OCI-M2 (cell line): ENCODE measurements at regions not wholly inside any gene's neighbourhood (a gene's known extent, or its start where the extent isn't known, plus 50 kb on each side); places are given as distances from the start of the nearest gene placed in this dataset.
A peak's percentile ranks its signal among the peaks of the same experiment; 100 is the strongest.
"Not testable (repeated sequence)": the region's sequence is repeated elsewhere in the genome, so short reads cannot be mapped to it uniquely, and the experiment has no call there.

ENCODE experiments used
- DNase-seq: peaks from one replicate; lab custom pipeline; 2025; ENCODE audit not compliant: unreplicated experiment; lab: John Stamatoyannopoulos, UW

GRCh38 chr6:86118271-86118670 lies 475.6 kb upstream of the SYNCRIP start:
- DNase-seq, result no peak

DNA sequence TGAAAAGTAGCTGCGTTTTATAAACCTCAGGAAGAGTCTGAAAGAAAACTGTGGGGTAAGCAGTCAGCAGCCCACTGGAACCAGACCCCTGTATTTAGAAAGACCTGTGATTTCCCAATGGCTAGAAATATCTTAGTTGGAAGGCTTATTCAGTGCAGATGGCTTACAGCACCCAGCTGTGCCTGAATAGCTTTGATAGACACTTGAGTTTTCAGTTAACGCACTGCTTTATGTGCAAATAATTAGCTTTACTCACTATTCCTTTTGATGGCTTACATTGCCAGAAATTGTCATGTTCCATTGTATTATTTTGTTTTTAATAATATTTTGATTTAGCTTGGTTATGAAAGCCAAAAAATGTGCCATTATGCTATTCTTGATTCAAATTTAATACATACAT lies 465.3 kb upstream of the SYNCRIP start:
- no peak for DNase-seq

- no peak for DNase-seq
These were observed 445.3 kb upstream of the SYNCRIP start for GRCh38 chr6:86087954-86088353.

DNA sequence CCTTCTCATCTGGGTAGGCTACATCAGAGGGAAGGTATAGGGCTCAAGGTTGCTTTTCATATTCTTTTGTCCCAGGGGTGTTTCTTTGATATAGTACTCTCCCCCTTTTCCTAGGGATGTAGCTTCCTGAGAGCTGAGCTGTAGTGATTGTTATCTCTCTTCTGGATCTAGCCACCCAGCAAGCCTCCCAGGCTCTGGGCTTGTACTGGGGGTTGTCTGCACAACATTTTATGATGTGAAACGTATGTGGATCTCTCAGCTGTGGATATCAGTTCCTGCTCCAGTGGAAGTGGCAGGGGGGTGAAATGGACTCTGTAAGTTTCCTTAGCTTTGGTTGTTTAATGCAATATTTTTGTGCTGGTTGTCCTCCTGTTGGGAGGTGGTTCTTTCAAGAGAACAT lies 437.3 kb upstream of the SYNCRIP start:
- no peak for DNase-seq

DNA sequence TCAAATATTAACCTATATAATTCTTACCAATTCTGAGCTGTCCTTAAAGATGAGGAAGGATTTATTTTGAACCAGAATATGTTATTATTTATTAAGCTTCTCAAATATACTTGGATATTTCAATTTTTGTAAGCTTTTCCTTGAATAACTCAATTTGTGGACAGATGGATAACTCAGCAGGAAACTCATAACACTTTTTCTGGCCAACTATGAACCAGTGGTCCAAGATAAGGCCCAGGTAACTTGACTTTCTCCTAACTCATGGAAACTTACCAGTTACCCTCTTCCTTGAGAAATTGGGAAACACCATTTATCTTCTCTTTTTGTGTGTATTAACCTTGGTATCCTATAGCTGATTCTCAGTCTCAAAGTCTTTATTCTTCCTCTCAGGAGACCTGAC lies 427.5 kb upstream of the SYNCRIP start:
- DNase-seq, result no peak

DNA sequence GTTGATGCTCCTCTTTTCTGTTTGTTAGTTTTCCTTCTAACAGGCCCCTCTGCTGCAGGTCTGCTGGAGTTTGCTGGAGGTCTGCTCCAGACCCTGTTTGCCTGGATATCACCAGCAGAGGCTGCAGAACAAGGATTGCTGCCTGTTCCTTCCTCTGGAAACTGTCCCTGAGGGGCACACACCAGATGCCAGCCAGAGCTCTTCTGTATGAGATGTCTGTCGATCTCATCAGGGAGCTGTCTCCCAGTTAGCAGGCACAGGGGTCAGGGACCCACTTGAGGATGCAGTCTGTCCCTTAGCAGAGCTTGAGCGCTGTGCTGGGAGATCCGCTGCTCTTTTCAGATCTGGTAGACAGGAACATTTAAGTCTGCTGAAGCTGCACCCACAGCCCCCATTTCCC lies 422.3 kb upstream of the SYNCRIP start:
- DNase-seq, result not testable (repeated sequence)

GRCh38 chr6:86057293-86057980 lies 414.8 kb upstream of the SYNCRIP start:
- DNase-seq, result not testable (repeated sequence)

DNA sequence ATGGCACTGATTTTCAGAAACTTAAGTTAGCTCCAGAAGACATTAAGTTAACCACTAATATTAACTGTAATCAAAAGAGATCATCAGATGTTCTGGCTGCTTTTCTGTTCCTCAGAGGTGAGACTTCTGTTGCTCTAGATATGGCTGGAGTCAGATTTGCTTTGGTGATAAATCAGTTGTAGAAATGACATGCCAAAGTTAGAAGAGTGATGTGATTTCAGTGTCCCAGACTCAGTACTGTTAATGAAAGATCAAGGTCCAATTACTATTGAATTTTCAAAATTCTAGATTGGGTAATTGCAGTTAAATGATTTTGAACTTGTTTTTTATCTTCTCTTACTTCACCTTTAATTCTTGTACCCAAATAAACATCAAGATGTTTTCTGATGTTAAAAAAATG lies 402.4 kb upstream of the SYNCRIP start:
- DNase-seq, result no peak

DNA sequence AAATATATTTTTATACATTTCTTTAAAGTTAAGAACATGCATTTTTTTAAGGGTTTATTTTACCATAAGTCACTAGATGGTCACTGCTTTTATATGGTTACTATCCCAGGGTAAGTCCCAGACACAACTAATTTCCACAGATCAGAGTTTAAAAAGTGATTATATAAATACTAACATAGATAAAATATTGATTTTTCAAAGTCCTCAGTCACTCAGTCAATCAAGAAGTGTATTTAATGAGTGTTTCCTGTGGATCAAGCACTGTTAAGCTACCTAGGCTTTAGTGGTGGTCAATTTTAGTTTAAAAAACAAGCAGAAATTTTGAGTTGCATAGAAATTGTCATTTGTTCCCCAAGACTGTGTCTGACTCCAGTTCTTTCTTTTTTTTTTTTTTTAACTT lies 399.5 kb upstream of the SYNCRIP start:
- no peak for DNase-seq

GRCh38 chr6:86031713-86032112 lies 389.0 kb upstream of the SYNCRIP start:
- DNase-seq, result no peak

GRCh38 chr6:86030875-86031274 lies 388.2 kb upstream of the SYNCRIP start:
- DNase-seq, result no peak

GRCh38 chr6:86028776-86029175 lies 386.1 kb upstream of the SYNCRIP start:
- no peak for DNase-seq

- not testable (repeated sequence) for DNase-seq
These were observed 384.2 kb upstream of the SYNCRIP start for GRCh38 chr6:86026890-86027289.

DNA sequence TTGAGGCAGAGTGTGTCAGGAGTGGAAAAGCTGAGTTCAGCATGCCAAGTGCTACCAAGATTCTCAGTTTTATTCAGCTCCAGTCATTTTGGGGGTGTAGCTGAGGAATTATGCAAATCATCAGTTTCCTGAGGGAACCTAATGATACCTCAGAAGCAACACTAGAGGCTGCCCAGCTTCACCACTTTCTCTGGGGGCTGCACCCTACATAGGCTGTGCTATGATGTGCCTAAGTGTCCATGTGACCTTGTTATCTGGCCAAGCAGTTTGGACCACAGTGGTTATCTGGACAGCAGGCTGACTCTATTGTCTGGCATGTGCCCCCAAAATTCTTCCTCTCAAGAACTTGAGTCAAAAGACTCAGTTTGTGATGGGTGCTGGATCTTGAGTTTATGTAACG lies 374.6 kb upstream of the SYNCRIP start:
- DNase-seq, result peak; percentile 61

GRCh38 chr6:86016567-86016966 lies 373.9 kb upstream of the SYNCRIP start:
- no peak for DNase-seq

DNA sequence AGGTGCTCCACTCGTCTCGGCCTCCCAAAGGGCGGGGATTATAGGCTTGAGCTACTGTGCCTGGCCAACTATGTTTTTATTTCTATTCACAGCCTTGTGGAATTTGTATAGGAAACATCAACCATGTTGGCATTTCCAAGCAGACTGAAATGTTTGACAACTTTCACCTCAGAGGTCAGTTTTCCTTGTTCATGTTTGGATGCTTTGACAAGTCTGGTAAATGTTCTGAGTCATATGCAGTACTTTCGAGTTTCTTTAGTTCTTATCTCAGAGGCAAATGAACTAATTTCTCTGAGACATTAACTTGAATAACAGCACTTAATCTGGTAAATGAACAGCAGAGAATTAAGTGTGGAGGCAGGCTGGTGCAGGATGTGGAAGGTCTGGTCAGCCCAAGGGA lies 373.4 kb upstream of the SYNCRIP start:
- no peak for DNase-seq

GRCh38 chr6:86012991-86013390 lies 370.3 kb upstream of the SYNCRIP start:
- DNase-seq, result not testable (repeated sequence)

DNA sequence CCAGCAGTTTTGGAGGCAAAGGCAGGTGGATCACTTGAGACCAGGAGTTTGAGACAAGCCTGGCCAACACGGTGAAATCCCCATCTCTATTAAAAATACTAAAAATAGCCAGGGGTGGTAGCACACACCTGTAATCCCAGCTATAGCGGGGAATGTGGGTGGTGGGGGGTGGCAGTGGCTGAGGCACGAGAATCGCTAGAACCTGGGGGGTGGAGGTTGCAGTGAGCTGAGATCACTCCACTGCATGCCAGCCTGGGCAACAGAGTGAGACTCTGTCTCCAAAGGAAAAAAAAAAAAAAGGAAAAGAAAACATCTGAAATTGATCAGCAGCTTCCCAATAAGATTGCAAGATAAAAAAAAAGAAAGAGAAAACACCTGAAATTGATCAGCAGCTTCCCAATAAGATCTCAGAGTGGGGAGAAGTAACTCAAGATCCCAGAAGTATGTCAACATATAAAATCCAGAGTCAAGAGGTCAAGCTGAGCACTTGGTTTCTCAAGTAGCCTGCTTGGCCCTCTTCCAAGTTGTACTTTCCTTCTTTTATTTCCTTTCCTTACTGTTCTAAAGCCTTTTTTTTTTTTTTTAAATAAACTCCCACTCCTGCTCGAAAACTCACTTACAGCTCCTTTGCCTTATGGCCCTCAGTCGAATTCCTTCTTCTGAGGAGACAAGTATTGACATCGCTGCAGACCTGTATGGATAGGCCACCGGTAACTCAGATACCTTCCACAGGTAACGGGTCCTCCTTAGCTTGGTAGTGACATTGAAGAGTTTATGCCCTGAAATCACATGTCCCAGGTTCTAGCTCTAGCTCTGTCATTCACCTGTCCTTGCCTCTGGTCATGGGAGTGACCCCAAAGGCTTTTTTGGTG lies 368.5 kb upstream of the SYNCRIP start:
- DNase-seq, result no peak

- no peak for DNase-seq
These were observed 354.5 kb upstream of the SYNCRIP start for GRCh38 chr6:85997206-85997605.

GRCh38 chr6:85996034-85996375 lies 353.3 kb upstream of the SYNCRIP start:
- no peak for DNase-seq

- DNase-seq, result no peak
These were observed 352.8 kb upstream of the SYNCRIP start for GRCh38 chr6:85995339-85996033.

- DNase-seq, result no peak
These were observed 344.0 kb upstream of the SYNCRIP start for GRCh38 chr6:85986681-85987080.
